ENCODE measurements at regions not wholly inside any gene's neighbourhood (a gene's known extent, or its start where the extent isn't known, plus 50 kb on each side); places are given as distances from the start of the nearest gene placed in this dataset.

DNA sequence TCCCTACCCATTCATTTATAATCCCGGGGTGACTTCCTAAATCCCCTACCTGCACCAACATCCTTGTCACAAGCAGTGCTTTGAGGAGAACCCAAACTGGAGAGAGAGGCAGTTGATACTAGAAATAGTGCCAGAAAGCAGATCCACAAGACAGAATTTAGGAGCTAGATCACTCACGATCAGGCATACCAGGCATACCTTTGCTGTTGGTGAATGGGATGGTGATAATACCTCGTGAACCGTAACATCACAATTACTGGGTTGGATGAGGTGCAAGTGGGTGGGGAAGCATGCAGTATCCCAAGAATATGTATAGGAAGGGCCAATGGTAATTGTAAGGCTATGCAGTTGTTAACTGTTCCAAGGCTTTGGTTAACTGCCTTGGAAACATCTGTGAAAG lies 129.3 kb downstream of the TMA16 start:
- FAIRE-seq: no peak

DNA sequence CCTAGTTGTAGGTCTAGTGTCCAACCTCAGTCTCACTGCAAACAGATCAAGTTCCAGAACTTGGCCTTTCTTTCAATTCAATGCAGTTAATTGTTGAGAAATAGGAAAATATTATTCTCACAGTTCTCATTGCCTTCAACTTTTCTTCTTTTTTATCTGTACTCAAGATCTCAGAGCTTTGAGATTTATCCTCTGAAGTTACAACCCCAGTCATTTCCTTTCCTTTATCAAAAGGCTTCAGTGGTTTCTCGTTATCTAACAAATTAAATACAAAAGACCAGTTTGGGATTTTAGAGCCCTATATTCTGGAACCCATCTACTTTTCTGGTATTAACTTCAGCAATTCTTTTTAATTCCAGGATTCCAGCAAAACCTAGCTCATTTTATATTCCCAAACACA lies 130.2 kb downstream of the TMA16 start:
- no peak for FAIRE-seq

DNA sequence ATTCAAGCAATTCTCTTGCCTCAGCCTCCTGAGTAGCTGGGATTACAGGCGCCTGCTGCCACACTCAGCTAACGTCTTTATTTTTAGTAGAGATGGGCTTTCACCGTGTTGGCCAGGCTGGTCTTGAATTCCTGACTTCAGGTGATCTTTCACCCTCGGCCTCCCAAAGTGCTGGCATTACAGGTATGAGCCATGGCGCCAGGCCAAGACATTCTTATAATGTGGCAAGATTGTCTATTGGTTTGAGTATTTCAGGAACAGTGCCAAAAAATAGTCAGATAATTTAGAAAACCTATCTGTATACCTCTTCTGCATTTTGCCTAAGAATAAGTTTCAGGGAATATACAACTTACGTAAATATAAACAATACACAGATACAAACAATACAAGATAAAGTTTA lies 136.8 kb downstream of the TMA16 start:
- no peak for FAIRE-seq

DNA sequence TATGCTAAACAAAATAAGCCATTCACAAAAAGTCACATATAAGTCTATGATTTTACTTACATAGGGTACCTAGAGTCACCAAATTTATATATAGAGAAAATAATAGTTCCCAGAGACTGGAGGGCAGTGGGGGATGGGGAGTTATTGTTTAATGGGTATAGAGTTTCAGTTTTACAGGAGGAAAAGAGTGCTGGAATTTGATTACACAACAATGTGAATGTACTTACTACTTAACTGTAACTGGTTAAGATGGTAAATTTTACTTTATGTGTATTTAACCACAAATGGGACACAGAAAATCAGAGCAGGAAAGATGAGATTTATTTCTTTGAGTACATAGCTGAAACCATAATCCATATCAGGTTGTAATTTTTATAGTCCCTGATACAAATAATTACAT lies 144.4 kb downstream of the TMA16 start:
- no peak for FAIRE-seq

DNA sequence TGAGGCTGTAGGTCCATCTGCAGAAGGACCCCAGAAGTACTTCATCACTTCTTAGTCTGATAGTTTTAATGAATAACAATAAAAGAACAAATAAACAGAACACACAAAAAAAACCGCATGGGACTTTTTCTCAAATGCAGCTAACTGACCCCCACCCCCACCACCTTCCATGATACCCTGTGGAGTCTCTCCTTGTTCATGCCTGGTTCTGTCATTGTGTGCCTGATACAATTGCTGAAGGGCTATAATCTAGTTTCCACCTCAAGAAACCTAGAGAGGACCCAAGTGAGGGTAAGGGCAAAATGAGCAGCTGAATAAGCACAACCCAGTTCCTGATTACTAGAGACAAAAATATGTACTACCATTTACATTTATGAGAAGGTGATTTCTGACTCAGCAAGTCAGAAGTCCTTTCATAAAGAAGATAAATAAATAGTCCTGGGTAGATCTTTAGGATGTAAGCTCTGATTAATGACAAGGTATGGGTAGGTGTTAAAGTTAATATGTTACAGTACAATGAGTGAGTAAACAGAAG lies 155.1 kb downstream of the TMA16 start:
- FAIRE-seq: no peak

DNA sequence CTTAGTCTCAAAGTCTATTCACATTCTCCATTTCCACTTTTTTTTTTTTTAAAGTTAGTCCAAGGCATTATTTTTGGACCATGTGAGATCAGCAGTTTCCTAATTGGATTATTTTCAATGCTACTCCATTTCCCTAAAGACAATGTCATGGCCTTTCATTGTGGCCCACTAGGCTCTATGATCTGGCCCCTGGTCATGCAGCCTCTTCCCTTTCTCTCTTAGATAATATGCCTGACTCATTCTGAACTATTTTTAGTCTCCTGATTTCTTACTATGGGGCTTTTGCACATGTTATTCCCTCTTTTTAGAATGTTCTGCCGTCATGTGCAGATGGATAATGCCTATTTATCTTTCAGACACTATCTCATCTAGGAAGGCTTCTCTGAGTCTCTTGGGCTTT lies 157.3 kb downstream of the TMA16 start:
- FAIRE-seq: no peak

DNA sequence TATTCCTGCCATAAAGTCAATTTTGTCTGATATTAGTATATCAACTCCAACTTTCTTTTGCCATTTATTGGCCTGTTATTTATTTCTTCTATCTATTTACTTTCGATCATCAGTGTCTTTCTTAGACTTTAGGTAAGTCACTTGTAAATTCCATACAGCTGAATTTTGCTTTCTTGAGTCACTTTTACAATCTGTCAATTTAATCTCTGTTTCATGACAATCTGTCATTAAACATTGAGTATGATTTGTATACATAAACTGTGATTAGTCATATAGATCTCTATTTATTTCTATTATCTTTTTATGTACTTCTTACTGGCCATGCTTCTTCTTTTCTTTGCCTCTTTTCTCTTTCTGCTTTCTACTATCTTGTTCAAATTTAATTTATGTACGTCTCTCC lies 160.1 kb downstream of the TMA16 start:
- no peak for FAIRE-seq

DNA sequence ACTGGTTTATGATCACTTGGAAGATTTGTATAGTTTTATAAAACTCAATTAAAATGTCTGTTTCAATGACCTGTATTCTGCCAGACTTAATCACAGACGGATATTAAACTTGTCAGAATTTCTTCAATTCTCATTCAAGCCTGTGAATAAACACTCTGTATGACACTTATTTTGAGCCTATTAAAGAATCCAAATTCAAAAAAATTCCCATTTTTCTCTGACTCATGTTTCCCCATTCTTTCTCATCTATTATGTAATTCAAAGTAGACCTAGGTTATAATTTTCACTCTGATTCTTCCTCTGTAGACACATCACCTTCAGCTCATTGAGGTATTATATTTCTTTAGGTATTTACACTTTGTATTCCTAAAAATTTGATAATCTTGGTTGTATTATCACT lies 166.1 kb downstream of the TMA16 start:
- FAIRE-seq: no peak

DNA sequence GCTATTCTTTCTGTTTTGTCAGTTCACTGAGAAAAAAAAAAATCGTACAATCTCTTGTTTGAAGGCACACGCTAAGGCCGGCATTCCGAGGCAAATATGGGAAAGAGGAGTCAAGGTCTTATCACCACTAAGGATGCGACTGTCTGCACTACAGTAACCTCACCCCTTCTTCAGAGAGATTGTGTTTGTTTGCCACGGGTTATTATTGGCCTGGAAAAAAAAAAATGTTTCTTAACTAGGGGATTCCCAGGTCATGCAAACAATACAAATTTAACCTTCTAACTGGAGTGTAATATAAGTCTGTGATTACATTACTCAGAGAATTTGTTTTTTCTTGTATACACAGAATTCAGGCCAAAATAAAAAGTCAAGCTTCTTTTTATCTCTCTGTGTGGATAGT lies 168.3 kb downstream of the TMA16 start:
- no peak for FAIRE-seq

DNA sequence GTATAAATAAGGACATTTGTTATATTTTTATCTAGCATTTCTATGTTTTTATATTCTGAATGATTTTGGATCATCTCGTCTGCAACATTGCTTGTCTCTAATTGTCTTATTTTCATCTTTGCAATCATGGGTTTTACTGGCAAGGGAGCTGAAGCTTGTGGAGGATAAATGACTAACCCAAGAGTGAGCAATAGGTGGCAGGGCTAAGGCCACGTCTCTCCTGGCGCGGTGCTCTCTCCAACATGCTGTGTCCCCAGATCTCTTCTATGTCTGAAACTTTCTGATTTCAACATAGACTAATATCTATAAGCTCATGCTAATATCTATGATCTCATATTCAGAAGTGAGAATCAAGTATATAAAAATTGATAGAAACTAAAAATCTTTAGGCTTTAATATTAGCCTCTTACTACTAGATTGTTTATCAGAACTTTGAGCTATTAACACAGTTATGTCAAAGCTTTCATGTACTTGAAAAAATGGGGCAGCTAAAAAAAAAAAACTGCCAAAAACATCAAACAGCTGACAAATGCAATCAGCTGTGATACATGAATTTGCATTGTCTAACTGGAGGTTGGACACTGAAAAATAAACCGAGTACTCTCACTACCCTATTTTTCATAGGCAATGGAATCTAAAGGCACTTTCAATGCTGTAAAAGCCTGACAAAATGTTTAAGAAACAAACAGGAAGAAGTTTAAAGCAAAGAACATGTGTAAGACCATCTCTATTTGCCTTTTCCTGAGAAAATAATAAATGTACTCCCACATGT lies 169.2 kb downstream of the TMA16 start:
- FAIRE-seq: no peak

DNA sequence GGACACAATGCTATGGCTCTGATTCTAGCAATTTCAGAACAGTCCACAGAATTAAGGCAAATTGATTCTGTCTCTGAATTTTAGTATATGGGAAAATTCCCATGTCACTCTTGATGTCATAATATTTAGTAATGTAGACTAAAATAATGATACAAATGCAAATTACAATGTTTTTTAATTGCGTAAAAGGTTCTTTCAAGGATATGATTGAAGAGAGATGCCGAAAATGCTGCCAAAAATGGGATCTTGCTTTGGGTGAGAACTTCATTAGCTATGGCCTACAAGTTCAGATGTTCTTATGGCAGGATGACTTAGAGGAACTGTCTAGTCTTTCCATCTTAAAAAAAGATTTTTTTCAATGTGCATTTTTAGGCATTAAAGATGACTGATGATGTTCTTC lies 170.6 kb downstream of the TMA16 start:
- no peak for FAIRE-seq

DNA sequence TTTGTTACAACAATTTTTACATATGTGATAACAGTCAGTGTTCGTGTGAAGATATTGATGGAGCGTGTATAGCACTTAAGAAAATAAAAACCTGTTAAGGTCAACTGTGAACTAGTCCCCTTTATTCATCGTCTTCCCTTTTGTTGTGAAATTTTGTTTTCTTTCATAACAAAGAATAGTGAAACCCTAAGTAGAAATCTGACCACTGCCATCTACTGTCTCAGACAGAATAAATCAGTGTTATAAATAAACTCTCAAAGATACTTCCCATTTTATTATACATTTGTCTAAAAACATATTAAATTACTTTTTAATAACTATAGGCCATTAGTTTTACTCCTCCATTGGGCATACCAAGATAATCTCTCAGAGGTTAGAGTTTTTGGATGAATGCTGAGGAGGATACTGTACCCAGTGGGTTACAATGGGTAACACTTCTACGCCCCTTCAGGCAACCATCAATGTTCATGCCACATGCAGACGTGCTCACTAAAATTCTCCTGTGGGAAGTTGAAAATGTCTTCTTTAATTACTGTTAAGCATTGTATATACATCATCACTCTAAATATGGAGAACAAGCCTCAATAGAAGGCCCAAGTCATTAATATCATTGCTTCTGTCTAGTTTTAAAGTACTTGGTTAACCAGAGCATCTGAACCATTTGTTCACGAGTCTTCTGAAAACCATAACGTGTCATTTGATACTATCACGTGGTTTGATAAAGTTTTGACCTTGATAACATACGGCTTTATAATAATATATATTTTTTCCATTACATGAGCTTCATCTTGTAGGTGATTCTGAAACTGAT lies 171.2 kb downstream of the TMA16 start:
- FAIRE-seq: peak; percentile 76

DNA sequence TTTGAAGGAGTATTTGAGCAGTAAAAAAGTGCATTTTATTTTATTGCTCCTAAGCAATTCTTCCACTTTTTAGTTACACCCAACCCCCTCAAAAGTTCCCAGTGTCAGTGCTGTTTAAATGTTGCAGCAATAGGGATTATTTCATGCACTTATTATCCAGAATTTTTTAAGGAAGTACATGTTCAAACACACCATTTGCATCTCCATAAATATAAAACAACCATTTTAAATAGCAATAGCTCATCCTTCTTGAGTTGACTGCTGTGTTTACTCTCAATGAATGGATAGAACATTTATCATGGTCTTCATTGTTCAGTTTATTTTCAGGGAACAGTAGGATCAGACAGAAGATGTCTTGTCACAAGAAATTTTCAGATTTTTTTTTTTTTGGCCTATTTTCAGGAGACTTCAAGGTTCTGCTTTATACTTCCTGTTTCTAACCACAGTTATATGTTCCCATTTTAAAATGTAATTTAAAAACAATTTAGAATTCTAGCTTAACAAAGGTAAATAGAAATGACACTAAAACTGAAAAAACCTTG lies 171.9 kb downstream of the TMA16 start:
- no peak for FAIRE-seq

DNA sequence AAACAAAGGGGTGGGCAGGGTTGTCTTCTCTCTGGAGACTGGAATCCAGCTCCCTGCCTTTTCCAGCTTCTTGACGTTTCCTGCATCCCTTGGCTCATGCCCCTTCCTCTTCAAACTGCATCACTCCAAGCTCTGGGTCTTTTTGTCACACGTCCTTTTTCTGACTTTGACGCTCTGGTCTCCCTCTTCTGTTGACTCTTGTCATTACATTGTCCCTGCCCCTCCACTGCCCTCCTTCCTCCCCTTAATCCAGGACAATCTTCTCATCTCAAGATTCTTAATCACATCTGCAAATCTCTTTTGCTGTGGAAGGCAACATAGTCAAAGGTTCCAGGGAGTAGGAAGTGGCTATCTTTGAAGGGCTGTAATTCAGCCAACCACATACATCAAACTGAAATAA lies 178.3 kb downstream of the TMA16 start:
- FAIRE-seq: no peak

DNA sequence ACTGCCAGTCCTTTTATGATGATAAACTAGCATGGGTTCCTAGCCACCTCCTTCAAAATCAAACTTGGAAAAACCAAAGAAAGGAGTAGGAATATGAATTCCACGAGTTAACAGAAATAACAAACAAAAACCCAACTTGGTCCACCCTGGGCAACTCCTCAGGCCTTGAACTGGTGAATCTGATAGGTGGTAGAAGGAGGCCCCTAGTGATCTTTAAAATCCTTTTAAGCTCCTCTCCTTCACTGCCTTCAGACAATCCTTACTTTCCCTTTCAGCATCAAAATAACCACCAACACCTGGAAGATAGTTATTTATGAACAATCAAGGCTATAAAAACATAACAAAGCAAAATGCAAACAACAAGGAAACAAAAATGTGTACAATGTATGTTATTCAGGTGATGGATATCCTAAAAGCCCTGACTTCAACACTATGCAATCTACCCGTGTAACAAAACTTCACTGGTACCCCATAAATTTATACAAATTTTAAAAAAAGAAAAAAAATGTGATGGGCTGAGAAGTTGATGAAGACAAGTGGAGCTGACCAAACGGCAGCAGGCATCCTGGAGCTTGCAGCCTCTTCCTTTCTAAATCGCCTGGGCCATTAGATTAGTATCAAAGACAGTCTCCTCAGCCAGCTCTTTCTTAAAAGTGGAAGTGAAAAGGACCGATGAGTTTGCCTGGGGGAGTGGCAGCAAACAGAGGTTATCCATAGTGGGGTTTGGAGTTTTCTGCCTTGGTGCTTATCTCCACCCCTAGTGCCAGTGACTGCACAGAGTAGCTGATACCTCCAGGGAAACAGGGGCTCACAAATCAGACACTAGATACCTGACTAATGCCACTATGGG lies 179.6 kb downstream of the TMA16 start:
- FAIRE-seq: no peak

DNA sequence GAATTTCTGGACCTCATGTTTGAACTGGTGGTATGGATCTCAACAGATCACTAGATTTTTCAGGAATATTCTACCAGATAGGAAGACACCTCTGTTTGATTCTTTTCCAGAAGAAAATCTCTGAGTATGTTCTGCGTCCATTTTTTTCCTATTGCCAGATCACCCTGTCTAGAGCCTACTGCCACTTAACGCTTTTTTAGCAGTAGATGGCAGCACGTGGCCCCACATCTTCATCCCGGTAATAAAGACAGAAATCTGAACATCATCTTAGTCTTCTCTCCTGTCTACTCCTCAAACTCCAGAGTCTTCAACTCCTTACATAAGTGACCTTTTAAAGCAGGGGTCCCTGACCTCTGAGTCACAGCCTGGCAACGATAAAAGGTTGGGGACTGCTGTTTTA lies 184.7 kb downstream of the TMA16 start:
- FAIRE-seq: no peak

DNA sequence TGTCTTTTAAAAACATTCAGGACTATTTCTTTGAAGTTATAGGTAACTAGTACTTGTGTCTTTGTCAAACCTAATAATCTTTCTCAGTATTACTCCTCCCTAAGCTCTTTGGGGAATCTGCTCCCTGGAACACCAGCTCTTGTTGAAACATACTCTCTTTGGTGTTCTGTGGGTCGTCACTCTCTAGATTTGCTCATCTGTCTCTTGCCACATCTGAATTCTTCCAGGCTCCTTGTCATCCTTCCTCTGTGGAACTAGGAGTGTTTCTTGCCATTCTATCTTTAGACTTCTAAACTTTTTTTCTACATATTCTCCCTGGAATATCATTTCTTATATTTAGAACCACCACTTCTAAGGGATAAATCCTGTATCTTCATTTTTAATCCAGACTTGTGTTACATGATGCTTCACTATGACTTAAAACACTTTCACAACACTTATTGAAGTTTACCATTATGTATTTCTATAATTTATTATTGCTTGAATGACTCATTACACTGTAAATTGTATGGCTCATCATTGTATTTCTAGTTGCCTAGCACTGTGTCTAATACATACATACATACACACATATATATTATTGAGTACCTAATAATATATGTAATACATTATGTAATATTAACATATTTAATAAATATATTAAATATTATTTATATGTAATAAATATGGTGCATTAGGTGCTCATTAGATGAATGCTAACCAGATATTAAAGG lies 186.1 kb downstream of the TMA16 start:
- FAIRE-seq: no peak

DNA sequence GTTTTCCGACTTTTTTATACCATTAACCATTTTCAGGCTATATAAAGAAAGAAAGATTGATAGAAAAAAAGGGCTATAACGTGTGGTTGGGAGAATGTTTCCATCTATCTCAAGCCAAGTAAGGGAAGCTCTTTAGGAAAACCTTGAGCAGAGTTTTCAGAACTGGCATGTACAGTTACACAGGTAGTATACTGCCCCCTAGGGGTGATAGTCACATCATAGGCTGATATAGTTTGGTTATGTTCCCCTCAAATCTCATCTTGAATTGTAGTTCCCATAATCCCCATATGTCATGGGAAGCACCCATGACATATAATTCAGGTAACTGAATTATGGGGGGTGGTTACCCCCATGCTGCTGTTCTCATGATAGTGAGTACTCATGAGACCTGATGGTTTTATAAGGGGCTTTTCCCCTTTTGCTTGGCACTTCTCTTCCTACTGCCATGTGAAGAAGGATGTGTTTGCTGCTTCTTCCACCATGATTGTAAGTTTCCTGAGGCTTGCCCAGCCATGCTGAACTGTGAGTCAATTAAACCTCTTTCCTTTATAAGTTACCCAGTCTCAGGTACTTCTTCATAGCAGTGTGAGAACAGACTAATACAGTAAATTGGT lies 186.8 kb downstream of the TMA16 start:
- no peak for FAIRE-seq

DNA sequence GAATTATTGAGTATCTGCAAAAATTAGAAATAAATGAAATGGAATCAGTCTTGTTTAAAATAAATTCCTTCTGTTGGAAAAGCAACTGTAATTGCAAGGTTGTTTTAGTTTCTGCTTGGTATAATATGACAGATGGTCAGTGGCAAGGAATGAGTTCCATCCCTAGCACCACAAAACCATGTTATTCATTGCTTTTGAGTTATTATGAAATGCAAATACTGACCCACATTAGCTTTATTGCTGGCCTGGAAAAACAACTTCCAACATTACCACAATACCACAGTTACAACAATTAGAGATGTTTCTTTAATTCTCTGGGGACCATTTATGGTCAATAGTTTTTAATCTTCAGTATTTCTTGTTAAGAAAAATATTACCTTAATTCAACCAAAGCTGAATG lies 194.4 kb downstream of the TMA16 start:
- no peak for FAIRE-seq

DNA sequence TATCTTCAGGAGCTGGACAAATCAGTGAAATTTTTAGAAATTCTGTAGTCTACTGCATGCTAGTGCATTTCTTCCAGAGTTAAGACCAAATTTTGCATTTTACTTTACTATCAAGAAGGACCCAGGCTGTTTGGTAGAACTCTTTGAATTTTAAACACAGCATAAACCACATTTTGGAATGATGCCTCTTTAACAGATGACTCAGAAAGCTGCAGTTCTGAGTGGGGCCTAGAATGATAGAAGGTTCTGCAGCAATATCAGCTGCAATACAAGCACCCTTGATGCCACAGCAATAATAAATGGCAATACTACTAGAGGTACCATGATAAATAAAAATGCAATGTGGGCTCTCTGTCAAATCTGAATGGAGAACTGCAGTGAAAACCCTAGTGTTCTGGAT lies 198.7 kb downstream of the TMA16 start:
- no peak for FAIRE-seq

DNA sequence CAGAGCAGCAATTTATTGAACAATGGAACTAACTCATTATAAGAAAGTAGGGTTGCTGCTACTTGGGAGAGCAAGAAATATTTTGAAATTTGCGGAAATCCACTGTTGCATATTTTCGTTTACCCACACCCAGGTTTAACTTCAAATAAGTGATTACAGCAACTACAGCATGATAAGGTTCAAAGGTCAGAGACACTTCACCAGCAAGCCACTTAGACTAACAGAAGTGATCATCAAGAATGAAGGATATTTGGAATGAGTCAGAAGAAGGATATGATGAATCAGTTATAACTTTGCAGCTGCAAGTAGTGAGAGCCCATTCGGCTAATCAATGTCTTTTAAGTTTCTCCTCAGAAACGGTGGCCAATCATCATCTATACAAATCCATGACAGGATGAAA lies 199.3 kb downstream of the TMA16 start:
- no peak for FAIRE-seq

DNA sequence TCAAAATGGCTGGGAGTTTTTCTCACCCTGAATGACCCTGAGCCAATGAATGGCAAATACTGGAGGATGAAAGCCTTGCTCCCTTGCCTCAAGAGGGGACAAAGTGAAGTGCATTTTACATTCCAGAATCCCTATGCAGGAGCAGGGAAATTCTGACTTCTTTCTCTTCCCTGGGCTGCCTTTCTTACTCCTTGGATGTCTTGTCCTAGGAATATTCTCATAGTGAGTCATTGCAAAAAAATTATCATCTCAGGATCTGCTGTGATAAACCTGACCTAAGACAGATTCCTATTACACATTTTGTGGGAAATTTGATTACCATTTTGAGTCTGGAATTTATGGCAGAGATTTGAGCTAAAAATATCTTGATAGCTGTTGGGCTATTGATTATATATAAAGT lies 199.9 kb downstream of the TMA16 start:
- FAIRE-seq: no peak
